SK-N-SH (cell line): ENCODE measurements at regions not wholly inside any gene's neighbourhood (a gene's known extent, or its start where the extent isn't known, plus 50 kb on each side); places are given as distances from the start of the nearest gene placed in this dataset.

Experiments
- CTCF ChIA-PET: fragments of 300-600, 350-600 bp; formaldehyde crosslinking; extraction: SDS; loops from one replicate; lab custom pipeline; 2021; lab: Yijun Ruan, JAX
- POLR2A ChIA-PET: fragments of 350-600 bp; sonication (Branson Sonifier 250); formaldehyde crosslinking; extraction: SDS; loops from one replicate; lab custom pipeline; 2020; ENCODE audit warnings: antibody characterized with exemption, inconsistent platforms; lab: Yijun Ruan, JAX
- DNase-seq: peaks from one replicate; pipeline ENCODE4 v3.0.0; 2012
- H2AFZ ChIP-seq: fragments of 200-600 bp; sonication (generic); 2 replicates; pipeline ENCODE4 v1.8.1; 2016; ENCODE audit warnings: antibody characterized with exemption, mild to moderate bottlenecking, low read depth
- H3F3A ChIP-seq: fragments of 200-600 bp; sonication (generic); replicated peaks from 2 replicates; pipeline ENCODE3; 2016; ENCODE audit warnings: antibody characterized with exemption, mild to moderate bottlenecking; ENCODE audit not compliant: insufficient read depth
- H3K27ac ChIP-seq, 2 experiments: fragments of 200-500 bp in 1 of 2; fragments of 200-600 bp in 1 of 2; sonication (Bioruptor generic) in 1 of 2; sonication (generic), shearing (Covaris generic) in 1 of 2; 2 replicates each; pipeline versions ENCODE4 v1.5.1 to v1.6.1; 2014 to 2016; ENCODE audit warnings: low read depth in 2 of 2, inconsistent platforms in 1 of 2, low read length in 1 of 2, mild to moderate bottlenecking in 1 of 2, mixed read lengths in 1 of 2
- H3K27me3 ChIP-seq: fragments of 200-600 bp; sonication (generic), shearing (Covaris generic); 2 replicates; pipeline ENCODE4 v1.6.1; 2016; ENCODE audit warnings: mixed run types; ENCODE audit not compliant: insufficient read depth
- H3K36me3 ChIP-seq, 2 experiments: fragments of 200-500 bp in 1 of 2; fragments of 200-600 bp in 1 of 2; sonication (Bioruptor generic) in 1 of 2; sonication (generic) in 1 of 2; replicated peaks in 1 of 2; 2 replicates each; pipeline versions ENCODE3 to v1.5.1; 2014 to 2016; ENCODE audit warnings: low read length in 1 of 2, mild to moderate bottlenecking in 1 of 2; ENCODE audit not compliant: insufficient read depth in 2 of 2, control insufficient read depth in 1 of 2
- H3K4me1 ChIP-seq, 2 experiments: fragments of 200-500 bp in 1 of 2; fragments of 200-600 bp in 1 of 2; sonication (Bioruptor generic) in 1 of 2; sonication (generic), shearing (Covaris generic) in 1 of 2; 2 replicates each; pipeline versions ENCODE4 v1.5.1 to v1.6.1; 2014 to 2016; ENCODE audit warnings: low read depth in 1 of 2, low read length in 1 of 2, mixed run types in 1 of 2; ENCODE audit not compliant: insufficient read depth in 2 of 2, control insufficient read depth in 1 of 2
- H3K4me2 ChIP-seq: fragments of 200-600 bp; sonication (generic), shearing (Covaris generic); 2 replicates; pipeline ENCODE4 v1.6.1; 2017; ENCODE audit warnings: mixed run types
- H3K4me3 ChIP-seq, 2 experiments: fragments of 200-500 bp in 1 of 2; fragments of 200-600 bp in 1 of 2; sonication (Bioruptor generic) in 1 of 2; sonication (generic), shearing (Covaris generic) in 1 of 2; 2 replicates each; pipeline versions ENCODE4 v1.5.1 to v1.8.1; 2014 to 2016; ENCODE audit warnings: low read depth in 2 of 2, inconsistent platforms in 1 of 2, low read length in 1 of 2, mild to moderate bottlenecking in 1 of 2, mixed read lengths in 1 of 2, moderate library complexity in 1 of 2
- H3K79me2 ChIP-seq: fragments of 200-600 bp; sonication (generic); 2 replicates; pipeline ENCODE4 v1.8.1; 2017; ENCODE audit warnings: mild to moderate bottlenecking; ENCODE audit not compliant: insufficient read depth
- H3K9ac ChIP-seq: fragments of 200-600 bp; sonication (generic); 2 replicates; pipeline ENCODE4 v1.6.1; 2017; ENCODE audit warnings: mixed run types
- H3K9me2 ChIP-seq: fragments of 200-600 bp; sonication (generic); 2 replicates; pipeline ENCODE4 v1.6.1; 2017; ENCODE audit warnings: mixed run types
- H3K9me3 ChIP-seq: fragments of 200-600 bp; sonication (generic); 2 replicates; pipeline ENCODE4 v1.6.1; 2017; ENCODE audit warnings: mixed run types, mild to moderate bottlenecking, moderate library complexity
- H4K20me1 ChIP-seq: fragments of 200-600 bp; sonication (generic); 2 replicates; pipeline ENCODE4 v1.6.1; 2017; ENCODE audit warnings: mild to moderate bottlenecking, mixed run types; ENCODE audit not compliant: insufficient read depth
- CHD2 ChIP-seq: fragments of 150-350 bp; IDR thresholded peaks from 2 replicates; pipeline ENCODE4 v1.6.1; 2018; ENCODE audit warnings: low read length; ENCODE audit not compliant: partially characterized antibody
- ELF1 ChIP-seq: IDR thresholded peaks from 2 replicates; pipeline ENCODE4 v1.4.0; 2012
- EZH2phosphoT487 ChIP-seq: fragments of 200-600 bp; sonication (generic); IDR thresholded peaks from 2 replicates; pipeline ENCODE4 v1.6.1; 2017; ENCODE audit warnings: low read depth, mixed run types, mild to moderate bottlenecking, antibody characterized with exemption, moderate library complexity, borderline replicate concordance
- FOXJ3 ChIP-seq: sonication (generic); formaldehyde crosslinking; IDR thresholded peaks from 2 replicates; pipeline ENCODE4 v1.5.1; 2020; ENCODE audit warnings: mild to moderate bottlenecking, missing genetic modification reagents
- FOXM1 ChIP-seq: IDR thresholded peaks from 2 replicates; pipeline ENCODE4 v1.4.0; 2012; ENCODE audit warnings: low read depth, mild to moderate bottlenecking
- GABPA ChIP-seq: IDR thresholded peaks from 2 replicates; pipeline ENCODE4 v1.4.0; 2012; ENCODE audit warnings: low read depth, mild to moderate bottlenecking
- GATA2 ChIP-seq: sonication (generic); formaldehyde crosslinking; IDR thresholded peaks from 2 replicates; pipeline ENCODE4 v1.5.0; 2020; ENCODE audit warnings: mild to moderate bottlenecking, missing genetic modification reagents
- JUND ChIP-seq: IDR thresholded peaks from 2 replicates; pipeline ENCODE4 v1.4.0; 2012
- MXI1 ChIP-seq: IDR thresholded peaks from 2 replicates; pipeline ENCODE4 v1.6.1; 2012; ENCODE audit warnings: mild to moderate bottlenecking, low read depth, low read length, improper control_type of control experiment
- NFIC ChIP-seq: IDR thresholded peaks from 2 replicates; pipeline ENCODE4 v1.4.0; 2012; ENCODE audit warnings: borderline replicate concordance
- RFX5 ChIP-seq: IDR thresholded peaks from 2 replicates; pipeline ENCODE4 v1.6.1; 2012; ENCODE audit warnings: mild to moderate bottlenecking, improper control_type of control experiment, low read length
- RXRA ChIP-seq: IDR thresholded peaks from 2 replicates; pipeline ENCODE4 v1.4.0; 2012; ENCODE audit warnings: low read depth, mild to moderate bottlenecking, borderline replicate concordance
- YY1 ChIP-seq: IDR thresholded peaks from 2 replicates; pipeline ENCODE4 v1.4.0; 2012; ENCODE audit warnings: low read depth, mild to moderate bottlenecking
- WGBS: methylation state at CpG from one replicate; pipeline ENCODE4 v1.1.6; 2017; ENCODE audit warnings: low lambda C conversion rate; 5-methylcytosine and 5-hydroxymethylcytosine counted together
- TF ChIP-seq, protein P1 (sequence below): fragments of 150-350 bp; IDR thresholded peaks from 2 replicates; pipeline ENCODE4 v1.6.1; 2016; ENCODE audit warnings: mild to moderate bottlenecking, low read depth, low read length
- TF ChIP-seq, protein P2 (sequence below): fragments of 200-600 bp; sonication (generic); IDR thresholded peaks from 2 replicates; pipeline ENCODE4 v1.6.1; 2017; ENCODE audit warnings: antibody characterized with exemption, mild to moderate bottlenecking, moderate library complexity
- TF ChIP-seq, protein P3 (sequence below): IDR thresholded peaks from 2 replicates; pipeline ENCODE4 v1.6.1; 2012; ENCODE audit warnings: mild to moderate bottlenecking, low read depth, low read length, moderate library complexity
- TF ChIP-seq, protein P4 (sequence below): fragments of 150-350 bp; IDR thresholded peaks from 2 replicates; pipeline ENCODE4 v1.6.1; 2017; ENCODE audit warnings: antibody characterized with exemption, low read length, low read depth, borderline replicate concordance

DNA sequence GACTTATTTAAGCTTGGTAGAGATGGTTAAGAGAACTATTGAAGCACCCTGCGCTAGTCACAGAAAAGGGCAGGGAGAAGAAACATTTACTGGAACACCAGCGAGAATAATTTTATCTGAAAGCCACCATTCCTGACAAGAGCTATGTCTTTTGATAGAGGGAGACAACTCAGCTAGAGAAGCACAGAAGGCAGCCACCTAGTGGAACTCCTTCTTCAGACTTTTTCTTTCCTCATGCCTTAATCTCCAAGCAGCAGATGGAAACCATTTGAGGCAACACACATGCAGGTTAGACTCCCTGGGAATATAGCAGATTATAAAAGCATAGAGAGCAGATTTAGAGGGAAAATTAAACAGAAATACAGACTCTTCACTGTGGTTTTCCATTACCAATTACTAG, 813.4 kb downstream of the SLITRK6 start:
- H3K4me2 ChIP-seq: no peak overlapping the region
- H3F3A ChIP-seq: no peaks in the 10 kb centered on the region
- 95% methylated on average over 2 of the region's 2 CpGs for WGBS
- H3K9me2 ChIP-seq: no peaks in the 10 kb centered on the region; the same call in 1 of the 2 replicates
- H2AFZ ChIP-seq: no peak overlapping the region
- POLR2A ChIA-PET: no interaction called here
- no peak for DNase-seq
- CTCF ChIA-PET: no interaction called here
- H3K36me3 ChIP-seq: no peaks in the 10 kb centered on the region
- H3K4me1 ChIP-seq: no peaks in the 10 kb centered on the region
- H3K4me3 ChIP-seq: no peak overlapping the region
- no peaks in the 10 kb centered on the region for H3K79me2 ChIP-seq
- H3K27me3 ChIP-seq: no peaks in the 10 kb centered on the region
- no peaks in the 10 kb centered on the region for H3K9me3 ChIP-seq
- H3K9ac ChIP-seq: no peak overlapping the region
- no peak overlapping the region for H3K27ac ChIP-seq
- TF ChIP-seq, protein P1, sequence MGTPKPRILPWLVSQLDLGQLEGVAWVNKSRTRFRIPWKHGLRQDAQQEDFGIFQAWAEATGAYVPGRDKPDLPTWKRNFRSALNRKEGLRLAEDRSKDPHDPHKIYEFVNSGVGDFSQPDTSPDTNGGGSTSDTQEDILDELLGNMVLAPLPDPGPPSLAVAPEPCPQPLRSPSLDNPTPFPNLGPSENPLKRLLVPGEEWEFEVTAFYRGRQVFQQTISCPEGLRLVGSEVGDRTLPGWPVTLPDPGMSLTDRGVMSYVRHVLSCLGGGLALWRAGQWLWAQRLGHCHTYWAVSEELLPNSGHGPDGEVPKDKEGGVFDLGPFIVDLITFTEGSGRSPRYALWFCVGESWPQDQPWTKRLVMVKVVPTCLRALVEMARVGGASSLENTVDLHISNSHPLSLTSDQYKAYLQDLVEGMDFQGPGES: no peak
- no peak for TF ChIP-seq FOXJ3
- no peak for TF ChIP-seq YY1
- TF ChIP-seq, protein P2, sequence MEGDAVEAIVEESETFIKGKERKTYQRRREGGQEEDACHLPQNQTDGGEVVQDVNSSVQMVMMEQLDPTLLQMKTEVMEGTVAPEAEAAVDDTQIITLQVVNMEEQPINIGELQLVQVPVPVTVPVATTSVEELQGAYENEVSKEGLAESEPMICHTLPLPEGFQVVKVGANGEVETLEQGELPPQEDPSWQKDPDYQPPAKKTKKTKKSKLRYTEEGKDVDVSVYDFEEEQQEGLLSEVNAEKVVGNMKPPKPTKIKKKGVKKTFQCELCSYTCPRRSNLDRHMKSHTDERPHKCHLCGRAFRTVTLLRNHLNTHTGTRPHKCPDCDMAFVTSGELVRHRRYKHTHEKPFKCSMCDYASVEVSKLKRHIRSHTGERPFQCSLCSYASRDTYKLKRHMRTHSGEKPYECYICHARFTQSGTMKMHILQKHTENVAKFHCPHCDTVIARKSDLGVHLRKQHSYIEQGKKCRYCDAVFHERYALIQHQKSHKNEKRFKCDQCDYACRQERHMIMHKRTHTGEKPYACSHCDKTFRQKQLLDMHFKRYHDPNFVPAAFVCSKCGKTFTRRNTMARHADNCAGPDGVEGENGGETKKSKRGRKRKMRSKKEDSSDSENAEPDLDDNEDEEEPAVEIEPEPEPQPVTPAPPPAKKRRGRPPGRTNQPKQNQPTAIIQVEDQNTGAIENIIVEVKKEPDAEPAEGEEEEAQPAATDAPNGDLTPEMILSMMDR: no peak
- TF ChIP-seq GATA2 (CRISPR knock-in tag): no peak
- TF ChIP-seq EZH2phosphoT487: no peak
- no peak for TF ChIP-seq JUND
- TF ChIP-seq, protein P3, sequence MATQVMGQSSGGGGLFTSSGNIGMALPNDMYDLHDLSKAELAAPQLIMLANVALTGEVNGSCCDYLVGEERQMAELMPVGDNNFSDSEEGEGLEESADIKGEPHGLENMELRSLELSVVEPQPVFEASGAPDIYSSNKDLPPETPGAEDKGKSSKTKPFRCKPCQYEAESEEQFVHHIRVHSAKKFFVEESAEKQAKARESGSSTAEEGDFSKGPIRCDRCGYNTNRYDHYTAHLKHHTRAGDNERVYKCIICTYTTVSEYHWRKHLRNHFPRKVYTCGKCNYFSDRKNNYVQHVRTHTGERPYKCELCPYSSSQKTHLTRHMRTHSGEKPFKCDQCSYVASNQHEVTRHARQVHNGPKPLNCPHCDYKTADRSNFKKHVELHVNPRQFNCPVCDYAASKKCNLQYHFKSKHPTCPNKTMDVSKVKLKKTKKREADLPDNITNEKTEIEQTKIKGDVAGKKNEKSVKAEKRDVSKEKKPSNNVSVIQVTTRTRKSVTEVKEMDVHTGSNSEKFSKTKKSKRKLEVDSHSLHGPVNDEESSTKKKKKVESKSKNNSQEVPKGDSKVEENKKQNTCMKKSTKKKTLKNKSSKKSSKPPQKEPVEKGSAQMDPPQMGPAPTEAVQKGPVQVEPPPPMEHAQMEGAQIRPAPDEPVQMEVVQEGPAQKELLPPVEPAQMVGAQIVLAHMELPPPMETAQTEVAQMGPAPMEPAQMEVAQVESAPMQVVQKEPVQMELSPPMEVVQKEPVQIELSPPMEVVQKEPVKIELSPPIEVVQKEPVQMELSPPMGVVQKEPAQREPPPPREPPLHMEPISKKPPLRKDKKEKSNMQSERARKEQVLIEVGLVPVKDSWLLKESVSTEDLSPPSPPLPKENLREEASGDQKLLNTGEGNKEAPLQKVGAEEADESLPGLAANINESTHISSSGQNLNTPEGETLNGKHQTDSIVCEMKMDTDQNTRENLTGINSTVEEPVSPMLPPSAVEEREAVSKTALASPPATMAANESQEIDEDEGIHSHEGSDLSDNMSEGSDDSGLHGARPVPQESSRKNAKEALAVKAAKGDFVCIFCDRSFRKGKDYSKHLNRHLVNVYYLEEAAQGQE: no peak
- TF ChIP-seq RFX5: no peak
- no peak for TF ChIP-seq CHD2
- no peak for TF ChIP-seq NFIC
- TF ChIP-seq ELF1: no peak
- TF ChIP-seq FOXM1: no peak
- TF ChIP-seq GABPA: no peak
- TF ChIP-seq MXI1: no peak
- TF ChIP-seq RXRA: no peak
- TF ChIP-seq, protein P4, sequence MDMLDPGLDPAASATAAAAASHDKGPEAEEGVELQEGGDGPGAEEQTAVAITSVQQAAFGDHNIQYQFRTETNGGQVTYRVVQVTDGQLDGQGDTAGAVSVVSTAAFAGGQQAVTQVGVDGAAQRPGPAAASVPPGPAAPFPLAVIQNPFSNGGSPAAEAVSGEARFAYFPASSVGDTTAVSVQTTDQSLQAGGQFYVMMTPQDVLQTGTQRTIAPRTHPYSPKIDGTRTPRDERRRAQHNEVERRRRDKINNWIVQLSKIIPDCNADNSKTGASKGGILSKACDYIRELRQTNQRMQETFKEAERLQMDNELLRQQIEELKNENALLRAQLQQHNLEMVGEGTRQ: no peak
- H4K20me1 ChIP-seq: no peaks in the 10 kb centered on the region
